ENCODE measurements at regions not wholly inside any gene's neighbourhood (a gene's known extent, or its start where the extent isn't known, plus 50 kb on each side); places are given as distances from the start of the nearest gene placed in this dataset.

DNA sequence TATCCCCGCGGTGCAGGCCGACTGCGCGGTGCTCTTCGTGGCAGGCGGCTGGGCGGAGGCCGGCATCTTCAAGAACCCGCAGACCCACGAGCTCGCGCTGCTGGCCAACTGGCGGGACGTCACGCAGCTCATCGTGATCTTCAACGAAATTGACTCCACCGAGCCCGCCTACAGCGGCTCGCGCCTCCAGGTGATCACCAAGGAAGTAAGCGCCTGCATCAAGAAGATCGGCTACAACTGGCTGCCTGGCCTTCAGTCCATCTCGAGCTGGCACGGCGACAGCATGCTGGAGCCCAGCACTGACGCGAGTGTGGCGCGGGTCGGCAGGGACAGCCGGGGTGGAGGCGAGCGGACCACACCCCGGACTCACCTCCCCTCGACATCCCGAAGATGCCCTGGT, 53.9 kb upstream of the MTNR1B start:
- no peaks in the 10 kb centered on the region for H3K9me3 ChIP-seq (ENCODE audit: control insufficient read depth, insufficient read depth, low read depth, low read length)
- TF ChIP-seq EZH2 (IDR thresholded peaks at IDR 0.05; ENCODE audit: low read length, missing control alignments) (no peak), CTCF (conservative IDR thresholded peaks at IDR 0.05 in 1 of 2, IDR thresholded peaks at IDR 0.05 in 1 of 2; ENCODE audit: low read depth in 1 of 2, low read length in 2 of 2) (no peak)
- H3K27me3 ChIP-seq (ENCODE audit: control insufficient read depth, insufficient read depth, low read length) = peaks cover 2% of the 10 kb centered on the region
- no peaks in the 10 kb centered on the region for H3K79me2 ChIP-seq (ENCODE audit: control insufficient read depth, insufficient read depth, low read length)
- H3K4me1 ChIP-seq (ENCODE audit: control insufficient read depth, extremely low read depth, insufficient read depth, low read length) = no peaks in the 10 kb centered on the region
- no peak overlapping the region for H3K27ac ChIP-seq (ENCODE audit: insufficient read depth, low read length)
- no peaks in the 10 kb centered on the region for H4K20me1 ChIP-seq (ENCODE audit: control insufficient read depth, extremely low read depth, insufficient read depth, low read length)
- no peak overlapping the region for H3K4me2 ChIP-seq (ENCODE audit: extremely low read depth, insufficient read depth, low read length)
- no peaks in the 10 kb centered on the region for H3K36me3 ChIP-seq (ENCODE audit: control insufficient read depth, insufficient read depth, low read length)
- H3K4me3 ChIP-seq (replicated peaks in 1 of 4; ENCODE audit: control extremely low read depth in 1 of 4, insufficient read depth in 1 of 4, low read depth in 3 of 4, low read length in 4 of 4) = no peak overlapping the region
- no peak overlapping the region for H3K9ac ChIP-seq (ENCODE audit: insufficient read depth, low read length)
- no peak for DNase-seq (ENCODE audit: low read depth in 2 of 2)
- no peak overlapping the region for H2AFZ ChIP-seq (ENCODE audit: low read length)

- H3K9ac ChIP-seq (ENCODE audit: insufficient read depth, low read length) = no peak overlapping the region
- H3K4me1 ChIP-seq (ENCODE audit: control insufficient read depth, extremely low read depth, insufficient read depth, low read length) = no peaks in the 10 kb centered on the region
- no peak overlapping the region for H3K4me3 ChIP-seq (replicated peaks in 1 of 4; ENCODE audit: control extremely low read depth in 1 of 4, insufficient read depth in 1 of 4, low read depth in 3 of 4, low read length in 4 of 4)
- peaks cover 2% of the 10 kb centered on the region for H3K27me3 ChIP-seq (ENCODE audit: control insufficient read depth, insufficient read depth, low read length)
- H3K79me2 ChIP-seq (ENCODE audit: control insufficient read depth, insufficient read depth, low read length) = no peaks in the 10 kb centered on the region
- H4K20me1 ChIP-seq (ENCODE audit: control insufficient read depth, extremely low read depth, insufficient read depth, low read length) = no peaks in the 10 kb centered on the region
- H3K9me3 ChIP-seq (ENCODE audit: control insufficient read depth, insufficient read depth, low read depth, low read length) = no peaks in the 10 kb centered on the region
- TF ChIP-seq CTCF (conservative IDR thresholded peaks at IDR 0.05 in 1 of 2, IDR thresholded peaks at IDR 0.05 in 1 of 2; ENCODE audit: low read depth in 1 of 2, low read length in 2 of 2) (no peak), EZH2 (IDR thresholded peaks at IDR 0.05; ENCODE audit: low read length, missing control alignments) (no peak)
- DNase-seq (ENCODE audit: low read depth in 2 of 2) = no peak
- no peak overlapping the region for H3K27ac ChIP-seq (ENCODE audit: insufficient read depth, low read length)
- no peak overlapping the region for H3K4me2 ChIP-seq (ENCODE audit: extremely low read depth, insufficient read depth, low read length)
- H2AFZ ChIP-seq (ENCODE audit: low read length) = no peak overlapping the region
- no peaks in the 10 kb centered on the region for H3K36me3 ChIP-seq (ENCODE audit: control insufficient read depth, insufficient read depth, low read length)
Observed at GRCh38 chr11:92916299-92916698, 53.2 kb upstream of the MTNR1B start.

GRCh38 chr11:92917927-92918326, 51.5 kb upstream of the MTNR1B start:
- H4K20me1 ChIP-seq (ENCODE audit: control insufficient read depth, extremely low read depth, insufficient read depth, low read length) = no peaks in the 10 kb centered on the region
- H3K9me3 ChIP-seq (ENCODE audit: control insufficient read depth, insufficient read depth, low read depth, low read length) = no peaks in the 10 kb centered on the region
- DNase-seq (ENCODE audit: low read depth in 2 of 2) = no peak
- no peak overlapping the region for H3K4me2 ChIP-seq (ENCODE audit: extremely low read depth, insufficient read depth, low read length)
- H3K27ac ChIP-seq (ENCODE audit: insufficient read depth, low read length) = no peak overlapping the region
- no peaks in the 10 kb centered on the region for H3K4me1 ChIP-seq (ENCODE audit: control insufficient read depth, extremely low read depth, insufficient read depth, low read length)
- no peaks in the 10 kb centered on the region for H3K79me2 ChIP-seq (ENCODE audit: control insufficient read depth, insufficient read depth, low read length)
- no peak overlapping the region for H3K4me3 ChIP-seq (replicated peaks in 1 of 4; ENCODE audit: control extremely low read depth in 1 of 4, insufficient read depth in 1 of 4, low read depth in 3 of 4, low read length in 4 of 4)
- H3K9ac ChIP-seq (ENCODE audit: insufficient read depth, low read length) = no peak overlapping the region
- no peaks in the 10 kb centered on the region for H3K36me3 ChIP-seq (ENCODE audit: control insufficient read depth, insufficient read depth, low read length)
- TF ChIP-seq CTCF (conservative IDR thresholded peaks at IDR 0.05 in 1 of 2, IDR thresholded peaks at IDR 0.05 in 1 of 2; ENCODE audit: low read depth in 1 of 2, low read length in 2 of 2) (no peak), EZH2 (IDR thresholded peaks at IDR 0.05; ENCODE audit: low read length, missing control alignments) (no peak)
- H2AFZ ChIP-seq (ENCODE audit: low read length) = no peak overlapping the region
- peaks cover 2% of the 10 kb centered on the region for H3K27me3 ChIP-seq (ENCODE audit: control insufficient read depth, insufficient read depth, low read length)
